ENCODE measurements at regions not wholly inside any gene's neighbourhood (a gene's known extent, or its start where the extent isn't known, plus 50 kb on each side); places are given as distances from the start of the nearest gene placed in this dataset.

DNA sequence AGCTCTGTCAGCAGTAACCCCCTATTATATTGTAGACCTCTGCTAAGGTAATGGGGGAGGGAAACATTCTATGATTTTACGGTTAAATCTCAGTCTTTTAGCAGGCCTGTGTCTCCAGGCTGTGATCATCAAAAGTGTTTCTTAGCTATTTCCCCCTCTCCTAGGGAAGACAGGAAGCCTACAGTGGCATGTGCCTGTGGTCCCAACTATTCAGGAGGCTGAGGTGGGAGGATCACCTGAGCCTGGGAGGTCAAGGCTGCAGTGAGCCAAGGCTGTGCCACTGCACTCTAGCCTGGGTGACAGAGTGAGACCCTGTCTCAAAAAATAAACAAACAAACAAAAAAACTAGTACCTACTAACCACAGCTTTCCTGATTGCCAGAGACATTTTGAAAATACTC, 67.9 kb downstream of the DNAAF9 start:
- TF ChIP-seq, protein P1, sequence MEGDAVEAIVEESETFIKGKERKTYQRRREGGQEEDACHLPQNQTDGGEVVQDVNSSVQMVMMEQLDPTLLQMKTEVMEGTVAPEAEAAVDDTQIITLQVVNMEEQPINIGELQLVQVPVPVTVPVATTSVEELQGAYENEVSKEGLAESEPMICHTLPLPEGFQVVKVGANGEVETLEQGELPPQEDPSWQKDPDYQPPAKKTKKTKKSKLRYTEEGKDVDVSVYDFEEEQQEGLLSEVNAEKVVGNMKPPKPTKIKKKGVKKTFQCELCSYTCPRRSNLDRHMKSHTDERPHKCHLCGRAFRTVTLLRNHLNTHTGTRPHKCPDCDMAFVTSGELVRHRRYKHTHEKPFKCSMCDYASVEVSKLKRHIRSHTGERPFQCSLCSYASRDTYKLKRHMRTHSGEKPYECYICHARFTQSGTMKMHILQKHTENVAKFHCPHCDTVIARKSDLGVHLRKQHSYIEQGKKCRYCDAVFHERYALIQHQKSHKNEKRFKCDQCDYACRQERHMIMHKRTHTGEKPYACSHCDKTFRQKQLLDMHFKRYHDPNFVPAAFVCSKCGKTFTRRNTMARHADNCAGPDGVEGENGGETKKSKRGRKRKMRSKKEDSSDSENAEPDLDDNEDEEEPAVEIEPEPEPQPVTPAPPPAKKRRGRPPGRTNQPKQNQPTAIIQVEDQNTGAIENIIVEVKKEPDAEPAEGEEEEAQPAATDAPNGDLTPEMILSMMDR (IDR thresholded peaks at IDR 0.05; ENCODE audit: low read depth, low read length), result no peak
- no peak for DNase-seq (ENCODE audit: extremely low read depth, low read depth)

DNA sequence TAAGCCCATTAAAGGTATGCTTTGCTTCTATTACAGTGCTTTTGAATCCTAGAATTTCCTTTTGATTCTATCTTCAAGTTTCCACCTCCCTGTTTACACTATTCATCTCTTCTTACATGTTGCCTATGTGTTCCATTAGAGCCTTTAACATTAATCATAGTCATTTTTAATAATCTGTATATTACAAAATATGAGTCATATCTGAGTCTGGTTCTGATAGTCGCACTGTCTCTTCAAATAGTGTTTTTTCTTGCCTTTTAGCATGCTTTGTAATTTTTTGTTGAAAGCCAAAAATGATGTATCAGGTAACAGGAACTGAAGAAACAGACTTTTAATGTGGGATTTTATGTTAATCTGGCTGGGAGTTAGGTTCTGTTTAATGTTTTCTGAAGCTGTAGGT, 68.4 kb downstream of the DNAAF9 start:
- TF ChIP-seq, protein P1 (IDR thresholded peaks at IDR 0.05; ENCODE audit: low read depth, low read length), result no peak
- DNase-seq (ENCODE audit: extremely low read depth, low read depth), result no peak

DNA sequence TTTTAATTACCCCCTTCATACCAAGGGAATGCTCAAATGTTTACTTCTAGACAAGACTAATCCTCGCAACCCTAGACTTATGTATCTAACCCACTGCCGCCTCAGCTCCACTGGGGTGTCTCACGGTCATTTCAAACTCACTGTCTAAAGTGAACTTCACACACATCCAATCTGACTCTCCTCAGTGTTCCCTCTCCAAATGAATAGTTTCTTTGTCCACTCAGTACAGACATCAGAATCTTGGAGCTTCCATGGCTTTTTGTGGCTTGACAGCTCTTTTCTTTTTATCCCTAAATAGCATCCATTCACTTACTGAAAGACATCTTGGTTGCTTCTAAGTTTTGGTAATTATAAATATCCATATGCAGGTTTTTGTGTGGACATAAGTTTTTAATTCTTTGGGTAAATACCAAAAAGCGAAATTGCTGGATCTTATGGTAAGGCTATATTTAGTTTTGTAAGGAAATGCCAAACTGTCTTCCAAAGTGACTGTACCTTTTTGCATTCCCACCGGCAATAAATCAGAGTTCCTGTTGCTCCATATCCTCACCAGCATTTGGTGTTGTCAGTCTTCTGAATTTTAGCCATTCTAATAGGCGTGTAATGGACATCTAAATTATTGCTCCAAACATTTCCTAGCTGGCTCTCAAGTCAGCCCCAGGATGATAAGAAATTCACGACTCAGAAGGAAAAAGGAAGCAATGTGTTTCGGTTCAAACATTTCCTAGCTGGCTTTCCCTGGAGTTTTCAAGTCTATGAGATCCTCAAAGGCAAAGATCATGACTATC, 73.1 kb downstream of the DNAAF9 start:
- DNase-seq (ENCODE audit: extremely low read depth, low read depth), result no peak
- TF ChIP-seq, protein P1 (IDR thresholded peaks at IDR 0.05; ENCODE audit: low read depth, low read length), result no peak

DNA sequence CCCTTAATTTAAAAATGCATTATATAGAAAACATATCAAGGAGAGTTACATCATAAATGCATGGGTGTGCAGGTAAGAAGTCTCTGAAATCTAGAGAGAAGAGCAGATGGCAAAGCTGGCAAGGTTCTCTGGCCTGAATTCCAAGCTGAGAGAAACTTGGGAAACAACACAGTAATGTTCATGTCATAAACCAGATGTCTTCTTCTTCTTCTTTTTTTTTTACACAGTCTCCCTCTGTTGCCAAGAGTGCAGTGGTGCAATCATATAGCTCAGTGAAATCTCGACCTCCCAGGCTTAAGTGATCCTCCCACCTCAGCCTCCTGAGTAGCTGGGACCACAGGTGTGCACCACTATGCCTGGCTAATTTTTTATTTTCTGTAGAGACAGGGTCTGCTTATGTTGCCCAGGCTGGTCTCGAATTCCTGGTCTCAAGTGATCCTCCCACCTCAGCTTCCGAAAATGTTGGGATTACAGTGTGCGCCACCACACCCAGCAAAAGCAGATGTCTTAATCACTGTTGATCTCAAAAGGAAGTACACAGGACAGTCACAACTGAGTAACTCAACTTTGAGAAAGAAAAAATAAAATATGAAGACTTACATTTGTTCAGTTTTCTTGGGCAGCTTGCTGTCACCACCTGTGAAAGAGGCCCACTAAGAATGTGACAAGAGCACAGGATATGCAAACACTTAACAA, 77.3 kb downstream of the DNAAF9 start:
- DNase-seq (ENCODE audit: extremely low read depth, low read depth), result peak; percentile 43
- TF ChIP-seq, protein P1 (IDR thresholded peaks at IDR 0.05; ENCODE audit: low read depth, low read length), result peak; percentile 34

DNA sequence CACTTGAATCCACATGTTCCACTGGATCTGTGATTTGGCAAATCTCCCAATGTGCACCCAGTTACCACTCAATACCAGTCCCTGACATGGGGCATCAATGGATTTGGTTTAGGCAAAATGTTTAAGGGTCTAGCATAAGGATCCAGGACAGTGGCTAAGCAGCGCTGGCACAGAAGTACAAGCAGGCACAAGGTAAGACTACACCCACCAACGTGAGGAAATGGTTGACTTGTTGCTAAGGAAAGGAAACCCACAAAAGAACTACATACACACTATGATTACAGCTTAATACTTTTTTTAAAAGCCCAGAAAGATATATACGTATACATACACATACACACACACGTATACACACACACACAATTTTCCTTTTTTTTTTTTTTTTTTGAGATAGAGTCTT, 79.0 kb downstream of the DNAAF9 start:
- TF ChIP-seq, protein P1 (IDR thresholded peaks at IDR 0.05; ENCODE audit: low read depth, low read length), result no peak
- no peak for DNase-seq (ENCODE audit: extremely low read depth, low read depth)

DNA sequence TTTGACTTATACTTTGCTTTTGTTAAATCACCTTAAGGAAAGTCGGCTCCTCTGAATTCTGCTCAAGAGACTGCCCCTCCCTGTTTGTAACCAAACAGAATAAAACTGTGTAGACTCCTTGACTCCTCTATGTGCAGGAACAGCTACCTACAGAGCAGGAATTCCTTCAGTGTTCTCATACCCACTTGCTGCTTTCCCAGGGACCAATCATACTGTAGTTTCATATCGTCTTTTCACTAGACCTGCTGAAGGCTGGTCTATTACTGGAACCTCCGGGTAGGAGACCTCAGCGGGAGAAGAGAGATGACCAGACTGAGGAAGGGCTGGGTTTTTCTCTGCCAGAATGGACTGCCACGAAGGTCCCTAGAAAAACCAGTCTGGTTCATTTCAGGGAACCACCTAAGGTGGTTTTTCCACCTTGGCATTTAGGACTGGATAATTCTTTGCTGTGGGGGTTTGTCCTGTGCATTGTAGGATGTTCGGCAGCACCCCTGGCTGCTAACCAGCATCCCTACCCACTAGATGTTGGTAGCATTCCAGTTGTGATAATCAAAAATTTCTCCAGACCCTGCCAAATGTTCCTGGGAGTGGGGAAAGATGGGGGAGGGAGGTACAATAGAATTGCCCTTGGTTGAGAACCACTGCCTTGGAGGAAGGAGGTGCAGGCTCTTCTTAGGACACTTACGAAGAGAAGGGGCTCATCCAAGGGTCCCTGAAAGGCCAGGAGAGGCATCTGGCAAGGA, 80.5 kb downstream of the DNAAF9 start:
- TF ChIP-seq, protein P1 (IDR thresholded peaks at IDR 0.05; ENCODE audit: low read depth, low read length), result no peak
- DNase-seq (ENCODE audit: extremely low read depth, low read depth), result no peak

DNA sequence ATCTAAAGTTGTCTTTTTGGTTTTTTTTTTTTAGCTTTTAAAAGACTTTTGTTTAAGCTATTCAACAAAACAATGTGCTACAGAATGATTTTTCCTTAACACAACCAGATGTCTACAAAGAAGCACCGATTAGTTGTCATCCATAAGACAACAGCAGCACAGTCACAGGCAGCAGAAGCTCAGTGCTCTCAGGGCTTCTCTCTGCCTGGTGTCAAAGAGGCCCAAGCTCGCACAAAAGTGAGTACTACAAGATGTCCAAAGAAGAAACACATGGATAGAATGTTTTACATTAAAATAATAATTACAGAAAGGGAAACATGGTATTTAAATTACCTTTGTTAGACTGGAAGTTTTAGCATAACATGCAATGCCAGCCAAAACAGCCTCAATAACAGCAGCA, 81.6 kb downstream of the DNAAF9 start:
- no peak for DNase-seq (ENCODE audit: extremely low read depth, low read depth)
- TF ChIP-seq, protein P1 (IDR thresholded peaks at IDR 0.05; ENCODE audit: low read depth, low read length), result no peak
